ENCODE measurements at regions not wholly inside any gene's neighbourhood (a gene's known extent, or its start where the extent isn't known, plus 50 kb on each side); places are given as distances from the start of the nearest gene placed in this dataset.

DNA sequence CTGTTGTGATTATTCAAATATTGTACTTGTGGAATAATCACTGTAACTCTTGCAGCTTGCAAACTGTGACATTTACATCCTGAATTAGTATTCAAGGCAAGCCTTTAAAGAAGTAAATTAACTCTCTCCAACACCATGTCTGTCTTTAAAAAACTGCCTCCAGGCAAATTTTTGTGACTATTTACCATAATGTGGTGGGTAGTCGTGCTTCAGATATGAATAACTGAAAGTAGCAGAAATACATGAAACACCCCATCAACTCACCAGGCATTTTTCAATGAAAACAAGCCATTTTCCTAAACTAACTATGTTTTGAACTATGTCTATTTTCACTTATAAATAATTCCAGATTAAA lies 217.4 kb upstream of the PSMD7 start:
- Mint-ChIP-seq H3K27ac (no peak overlapping the region), H3K9me3 (no peaks in the 10 kb centered on the region), H3K36me3 (no peaks in the 10 kb centered on the region), H3K4me1 (ENCODE audit: unreplicated experiment) (peaks cover 12% of the 10 kb centered on the region), H3K27me3 (no peaks in the 10 kb centered on the region), H3K4me3 (no peak overlapping the region)
- DNase-seq (ENCODE audit: extremely low spot score, unreplicated experiment): no peak
- TF ChIP-seq, protein P1, sequence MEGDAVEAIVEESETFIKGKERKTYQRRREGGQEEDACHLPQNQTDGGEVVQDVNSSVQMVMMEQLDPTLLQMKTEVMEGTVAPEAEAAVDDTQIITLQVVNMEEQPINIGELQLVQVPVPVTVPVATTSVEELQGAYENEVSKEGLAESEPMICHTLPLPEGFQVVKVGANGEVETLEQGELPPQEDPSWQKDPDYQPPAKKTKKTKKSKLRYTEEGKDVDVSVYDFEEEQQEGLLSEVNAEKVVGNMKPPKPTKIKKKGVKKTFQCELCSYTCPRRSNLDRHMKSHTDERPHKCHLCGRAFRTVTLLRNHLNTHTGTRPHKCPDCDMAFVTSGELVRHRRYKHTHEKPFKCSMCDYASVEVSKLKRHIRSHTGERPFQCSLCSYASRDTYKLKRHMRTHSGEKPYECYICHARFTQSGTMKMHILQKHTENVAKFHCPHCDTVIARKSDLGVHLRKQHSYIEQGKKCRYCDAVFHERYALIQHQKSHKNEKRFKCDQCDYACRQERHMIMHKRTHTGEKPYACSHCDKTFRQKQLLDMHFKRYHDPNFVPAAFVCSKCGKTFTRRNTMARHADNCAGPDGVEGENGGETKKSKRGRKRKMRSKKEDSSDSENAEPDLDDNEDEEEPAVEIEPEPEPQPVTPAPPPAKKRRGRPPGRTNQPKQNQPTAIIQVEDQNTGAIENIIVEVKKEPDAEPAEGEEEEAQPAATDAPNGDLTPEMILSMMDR (conservative IDR thresholded peaks at IDR 0.05): no peak

- no peak overlapping the region for H3K27ac Mint-ChIP-seq
- TF ChIP-seq, protein P1 (conservative IDR thresholded peaks at IDR 0.05): no peak
- no peak for DNase-seq (ENCODE audit: extremely low spot score, unreplicated experiment)
- no peaks in the 10 kb centered on the region for H3K27me3 Mint-ChIP-seq
- H3K9me3 Mint-ChIP-seq: no peaks in the 10 kb centered on the region
- no peak overlapping the region for H3K4me3 Mint-ChIP-seq
- H3K36me3 Mint-ChIP-seq: no peaks in the 10 kb centered on the region
- H3K4me1 Mint-ChIP-seq (ENCODE audit: unreplicated experiment): peaks cover 12% of the 10 kb centered on the region
Observed at GRCh38 chr16:74078511-74079231, 217.9 kb upstream of the PSMD7 start.

- Mint-ChIP-seq H3K27me3 (peaks cover 6% of the 10 kb centered on the region), H3K36me3 (no peaks in the 10 kb centered on the region), H3K4me1 (ENCODE audit: unreplicated experiment) (peaks cover 6% of the 10 kb centered on the region), H3K9me3 (no peaks in the 10 kb centered on the region), H3K4me3 (no peak overlapping the region), H3K27ac (no peak overlapping the region)
- TF ChIP-seq, protein P1 (conservative IDR thresholded peaks at IDR 0.05): no peak
- no peak for DNase-seq (ENCODE audit: extremely low spot score, unreplicated experiment)
Observed at GRCh38 chr16:74076568-74076967, 220.0 kb upstream of the PSMD7 start.

DNA sequence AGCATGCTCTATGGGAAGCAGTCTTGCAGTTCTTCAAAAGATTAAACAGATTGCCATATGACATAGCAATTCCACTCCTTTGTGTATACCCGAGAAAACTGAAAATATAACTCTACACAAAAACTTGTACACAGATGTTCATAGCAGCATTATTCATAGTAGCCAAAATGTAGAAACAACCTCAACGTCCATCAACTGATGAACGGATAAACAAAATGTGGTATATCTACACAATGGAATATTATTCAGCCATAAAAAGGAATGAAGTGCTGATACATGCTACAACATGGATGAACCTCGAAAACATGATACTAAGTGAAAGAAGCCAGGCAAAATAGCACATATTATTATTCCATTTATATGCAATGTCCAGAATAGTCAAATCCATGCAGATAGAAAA lies 221.2 kb upstream of the PSMD7 start:
- H3K27me3 Mint-ChIP-seq: peaks cover 6% of the 10 kb centered on the region
- H3K9me3 Mint-ChIP-seq: no peaks in the 10 kb centered on the region
- no peaks in the 10 kb centered on the region for H3K36me3 Mint-ChIP-seq
- TF ChIP-seq, protein P1 (conservative IDR thresholded peaks at IDR 0.05): no peak
- no peak overlapping the region for H3K27ac Mint-ChIP-seq
- no peak overlapping the region for H3K4me3 Mint-ChIP-seq
- no peak for DNase-seq (ENCODE audit: extremely low spot score, unreplicated experiment)
- peaks cover 6% of the 10 kb centered on the region for H3K4me1 Mint-ChIP-seq (ENCODE audit: unreplicated experiment)

GRCh38 chr16:74073456-74073855 lies 223.2 kb upstream of the PSMD7 start:
- H3K4me1 Mint-ChIP-seq (ENCODE audit: unreplicated experiment): peaks cover 6% of the 10 kb centered on the region

More at GRCh38 chr16:74073456-74073855, 223.2 kb upstream of the PSMD7 start:
- TF ChIP-seq, protein P1 (conservative IDR thresholded peaks at IDR 0.05): no peak
- Mint-ChIP-seq H3K36me3 (no peaks in the 10 kb centered on the region), H3K27me3 (peaks cover 6% of the 10 kb centered on the region), H3K9me3 (no peaks in the 10 kb centered on the region), H3K4me3 (no peak overlapping the region), H3K27ac (no peak overlapping the region)
- no peak for DNase-seq (ENCODE audit: extremely low spot score, unreplicated experiment)
